ENCODE measurements at regions not wholly inside any gene's neighbourhood (a gene's known extent, or its start where the extent isn't known, plus 50 kb on each side); places are given as distances from the start of the nearest gene placed in this dataset.

GRCh38 chr3:144270100-144270499 lies 298.5 kb downstream of the DIPK2A start:
- no peak for TF ChIP-seq POLR2AphosphoS5 (IDR thresholded peaks at IDR 0.05)
- TF ChIP-seq RAD21 (conservative IDR thresholded peaks at IDR 0.05): no peak
- TF ChIP-seq CTCF (IDR thresholded peaks at IDR 0.05; ENCODE audit: poor library complexity, severe bottlenecking): no peak
- TF ChIP-seq REST (IDR thresholded peaks at IDR 0.05; ENCODE audit: borderline replicate concordance): no peak
